ENCODE measurements at regions not wholly inside any gene's neighbourhood (a gene's known extent, or its start where the extent isn't known, plus 50 kb on each side); places are given as distances from the start of the nearest gene placed in this dataset.

DNA sequence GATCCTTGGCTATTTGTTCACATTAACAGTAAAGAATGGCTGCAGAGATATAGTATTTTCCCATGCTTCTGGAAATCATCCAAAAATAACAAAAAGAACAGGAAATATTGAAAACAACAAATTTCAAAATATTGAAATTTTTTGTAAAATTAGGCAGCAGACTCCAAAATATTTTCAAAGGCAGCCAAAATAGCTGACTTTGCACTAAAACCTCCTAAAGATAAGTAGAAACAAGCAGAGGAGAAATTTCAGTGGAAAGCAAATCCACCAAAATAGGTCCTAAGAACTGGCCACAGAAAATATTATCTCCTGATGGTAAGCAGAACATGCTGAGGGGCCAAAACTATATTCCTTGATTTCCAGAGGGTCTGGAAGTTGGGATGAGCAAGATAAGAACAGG is 456.3 kb upstream of the DMAC1 start:
- intact Hi-C loops (cut with micrococcal nuclease; ENCODE audit: unreplicated experiment) (no loop called here), in situ Hi-C loops (cut with HindIII; ENCODE audit: low pct_unique_long_range_greater_than_20kb, low sequenced_read_pairs) (no loop called here)
- no peak for DNase-seq (ENCODE audit: low read depth, low spot score)
- no TSS peak for BruUV-seq (replicated peaks)
- Histone ChIP-seq H3K4me1 (ENCODE audit: control insufficient read depth, insufficient read depth, low read length) (no peaks in the 10 kb centered on the region), H3K27me3 (ENCODE audit: control insufficient read depth, insufficient read depth, low read length) (no peaks in the 10 kb centered on the region), H3K9me3 (ENCODE audit: control insufficient read depth, insufficient read depth, low read depth, low read length) (no peaks in the 10 kb centered on the region), H3K36me3 (ENCODE audit: control insufficient read depth, insufficient read depth, low read length) (no peaks in the 10 kb centered on the region), H3K27ac (ENCODE audit: low read length) (no peak overlapping the region), H3K4me3 (ENCODE audit: low read depth in 2 of 2, low read length in 2 of 2) (no peak overlapping the region)
- no peak for TF ChIP-seq POLR2AphosphoS5 (IDR thresholded peaks at IDR 0.05; ENCODE audit: low read depth, low read length)
- TF ChIP-seq, protein P1, sequence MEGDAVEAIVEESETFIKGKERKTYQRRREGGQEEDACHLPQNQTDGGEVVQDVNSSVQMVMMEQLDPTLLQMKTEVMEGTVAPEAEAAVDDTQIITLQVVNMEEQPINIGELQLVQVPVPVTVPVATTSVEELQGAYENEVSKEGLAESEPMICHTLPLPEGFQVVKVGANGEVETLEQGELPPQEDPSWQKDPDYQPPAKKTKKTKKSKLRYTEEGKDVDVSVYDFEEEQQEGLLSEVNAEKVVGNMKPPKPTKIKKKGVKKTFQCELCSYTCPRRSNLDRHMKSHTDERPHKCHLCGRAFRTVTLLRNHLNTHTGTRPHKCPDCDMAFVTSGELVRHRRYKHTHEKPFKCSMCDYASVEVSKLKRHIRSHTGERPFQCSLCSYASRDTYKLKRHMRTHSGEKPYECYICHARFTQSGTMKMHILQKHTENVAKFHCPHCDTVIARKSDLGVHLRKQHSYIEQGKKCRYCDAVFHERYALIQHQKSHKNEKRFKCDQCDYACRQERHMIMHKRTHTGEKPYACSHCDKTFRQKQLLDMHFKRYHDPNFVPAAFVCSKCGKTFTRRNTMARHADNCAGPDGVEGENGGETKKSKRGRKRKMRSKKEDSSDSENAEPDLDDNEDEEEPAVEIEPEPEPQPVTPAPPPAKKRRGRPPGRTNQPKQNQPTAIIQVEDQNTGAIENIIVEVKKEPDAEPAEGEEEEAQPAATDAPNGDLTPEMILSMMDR (IDR thresholded peaks at IDR 0.05), result no peak
- TF ChIP-seq TCF7L2 (IDR thresholded peaks at IDR 0.05; ENCODE audit: low read depth, low read length), result no peak
- TF ChIP-seq, protein P2, sequence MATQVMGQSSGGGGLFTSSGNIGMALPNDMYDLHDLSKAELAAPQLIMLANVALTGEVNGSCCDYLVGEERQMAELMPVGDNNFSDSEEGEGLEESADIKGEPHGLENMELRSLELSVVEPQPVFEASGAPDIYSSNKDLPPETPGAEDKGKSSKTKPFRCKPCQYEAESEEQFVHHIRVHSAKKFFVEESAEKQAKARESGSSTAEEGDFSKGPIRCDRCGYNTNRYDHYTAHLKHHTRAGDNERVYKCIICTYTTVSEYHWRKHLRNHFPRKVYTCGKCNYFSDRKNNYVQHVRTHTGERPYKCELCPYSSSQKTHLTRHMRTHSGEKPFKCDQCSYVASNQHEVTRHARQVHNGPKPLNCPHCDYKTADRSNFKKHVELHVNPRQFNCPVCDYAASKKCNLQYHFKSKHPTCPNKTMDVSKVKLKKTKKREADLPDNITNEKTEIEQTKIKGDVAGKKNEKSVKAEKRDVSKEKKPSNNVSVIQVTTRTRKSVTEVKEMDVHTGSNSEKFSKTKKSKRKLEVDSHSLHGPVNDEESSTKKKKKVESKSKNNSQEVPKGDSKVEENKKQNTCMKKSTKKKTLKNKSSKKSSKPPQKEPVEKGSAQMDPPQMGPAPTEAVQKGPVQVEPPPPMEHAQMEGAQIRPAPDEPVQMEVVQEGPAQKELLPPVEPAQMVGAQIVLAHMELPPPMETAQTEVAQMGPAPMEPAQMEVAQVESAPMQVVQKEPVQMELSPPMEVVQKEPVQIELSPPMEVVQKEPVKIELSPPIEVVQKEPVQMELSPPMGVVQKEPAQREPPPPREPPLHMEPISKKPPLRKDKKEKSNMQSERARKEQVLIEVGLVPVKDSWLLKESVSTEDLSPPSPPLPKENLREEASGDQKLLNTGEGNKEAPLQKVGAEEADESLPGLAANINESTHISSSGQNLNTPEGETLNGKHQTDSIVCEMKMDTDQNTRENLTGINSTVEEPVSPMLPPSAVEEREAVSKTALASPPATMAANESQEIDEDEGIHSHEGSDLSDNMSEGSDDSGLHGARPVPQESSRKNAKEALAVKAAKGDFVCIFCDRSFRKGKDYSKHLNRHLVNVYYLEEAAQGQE (IDR thresholded peaks at IDR 0.05; ENCODE audit: insufficient read depth in 1 of 2, low read depth in 2 of 2, low read length in 1 of 2), result no peak
- no peak for TF ChIP-seq SIN3A (IDR thresholded peaks at IDR 0.05; ENCODE audit: borderline replicate concordance, insufficient read depth, low read depth, low read length)
- ChIA-PET POLR2A (no interaction called here), CTCF (no interaction called here)
- no peak for ATAC-seq

DNA sequence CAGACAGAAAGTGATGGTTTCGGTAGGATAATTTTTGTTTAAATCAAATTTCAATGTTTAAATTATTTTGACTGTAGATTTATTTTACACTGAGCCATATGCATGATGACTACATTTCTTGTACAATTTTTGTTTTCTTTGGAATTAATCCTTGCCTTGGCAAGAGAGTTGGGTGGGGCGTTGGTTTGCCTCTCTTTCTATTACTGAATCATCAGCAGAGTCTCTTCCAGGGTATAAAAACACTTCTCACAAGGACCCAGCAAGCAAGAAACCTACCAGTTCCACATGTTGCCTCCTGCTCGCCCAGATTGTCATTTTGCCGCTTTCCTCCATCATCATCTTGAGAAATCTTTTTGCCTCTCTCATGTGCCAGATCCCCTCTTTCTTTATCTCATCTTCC is 455.0 kb upstream of the DMAC1 start:
- Histone ChIP-seq H3K9me3 (ENCODE audit: control insufficient read depth, insufficient read depth, low read depth, low read length) (no peaks in the 10 kb centered on the region), H3K36me3 (ENCODE audit: control insufficient read depth, insufficient read depth, low read length) (no peaks in the 10 kb centered on the region), H3K27me3 (ENCODE audit: control insufficient read depth, insufficient read depth, low read length) (no peaks in the 10 kb centered on the region), H3K4me1 (ENCODE audit: control insufficient read depth, insufficient read depth, low read length) (no peaks in the 10 kb centered on the region), H3K27ac (ENCODE audit: low read length) (no peak overlapping the region), H3K4me3 (ENCODE audit: low read depth in 2 of 2, low read length in 2 of 2) (no peak overlapping the region)
- TF ChIP-seq, protein P2 (IDR thresholded peaks at IDR 0.05; ENCODE audit: insufficient read depth in 1 of 2, low read depth in 2 of 2, low read length in 1 of 2), result no peak
- no peak for TF ChIP-seq TCF7L2 (IDR thresholded peaks at IDR 0.05; ENCODE audit: low read depth, low read length)
- TF ChIP-seq SIN3A (IDR thresholded peaks at IDR 0.05; ENCODE audit: borderline replicate concordance, insufficient read depth, low read depth, low read length), result no peak
- no peak for TF ChIP-seq POLR2AphosphoS5 (IDR thresholded peaks at IDR 0.05; ENCODE audit: low read depth, low read length)
- TF ChIP-seq, protein P1 (IDR thresholded peaks at IDR 0.05), result no peak
- in situ Hi-C loops (cut with HindIII; ENCODE audit: low pct_unique_long_range_greater_than_20kb, low sequenced_read_pairs), result no loop called here
- ChIA-PET POLR2A (no interaction called here), CTCF (no interaction called here)
- DNase-seq (ENCODE audit: low read depth, low spot score) (no peak), ATAC-seq (no peak)
- intact Hi-C loops (cut with micrococcal nuclease; ENCODE audit: unreplicated experiment), result no loop called here
- no TSS peak for BruUV-seq (replicated peaks)

Measured in Panc1 (cell line).